ENCODE measurements at regions not wholly inside any gene's neighbourhood (a gene's known extent, or its start where the extent isn't known, plus 50 kb on each side); places are given as distances from the start of the nearest gene placed in this dataset.
"Not testable (repeated sequence)": the region's sequence is repeated elsewhere in the genome, so short reads cannot be mapped to it uniquely, and the experiment has no call there.

DNA sequence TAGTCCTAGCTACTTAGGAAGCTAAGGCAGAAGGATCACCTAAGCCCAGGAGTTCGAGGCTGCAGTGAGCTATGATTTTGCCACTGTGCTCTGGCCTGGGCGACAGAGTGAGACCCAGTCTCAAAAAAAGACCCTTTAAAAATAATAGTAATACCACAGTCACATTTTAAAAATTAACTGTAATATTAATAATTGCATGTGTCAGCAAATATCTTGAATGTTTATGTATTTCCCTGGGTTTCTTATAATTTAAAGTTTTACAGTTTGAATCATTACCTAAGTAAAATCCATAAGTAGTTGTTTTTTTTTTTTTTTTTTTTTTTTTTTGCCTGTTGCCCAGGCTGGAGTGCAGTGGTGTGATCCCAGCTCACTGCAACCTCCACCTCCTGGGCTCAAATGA is 69.2 kb downstream of the LYZL2 start:
- no peak overlapping the region for H3K27ac ChIP-seq (ENCODE audit: low read length)
- H3K9ac ChIP-seq (ENCODE audit: low read length): no peak overlapping the region
- no peaks in the 10 kb centered on the region for H3K9me3 ChIP-seq (ENCODE audit: control insufficient read depth, low read depth, low read length)

DNA sequence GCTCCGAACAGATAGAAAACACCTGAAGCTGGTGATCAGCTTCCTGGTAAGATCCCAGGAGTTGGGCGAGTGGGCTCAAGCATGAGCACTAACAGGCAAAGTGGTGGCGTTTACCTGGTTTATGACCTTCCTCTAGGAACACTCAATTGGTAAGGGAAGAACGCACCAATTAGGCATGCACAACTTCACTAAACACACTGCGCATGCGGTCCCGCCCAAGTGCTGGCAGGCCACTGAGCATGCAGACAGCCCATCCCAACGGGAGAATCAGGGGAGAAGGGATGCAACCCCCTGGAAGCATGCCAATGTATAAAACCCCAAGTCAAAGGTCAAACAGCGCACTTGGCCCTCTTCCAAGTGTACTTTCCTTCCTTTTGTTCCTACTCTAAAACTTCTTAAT is 70.4 kb downstream of the LYZL2 start:
- Histone ChIP-seq H3K4me1 (ENCODE audit: control insufficient read depth, low read depth, low read length) (peaks cover 9% of the 10 kb centered on the region), H3K27me3 (ENCODE audit: control insufficient read depth, insufficient read depth, low read length) (no peaks in the 10 kb centered on the region), H3K9me3 (ENCODE audit: control insufficient read depth, low read depth, low read length) (no peaks in the 10 kb centered on the region), H3K4me3 (ENCODE audit: low read length) (no peak overlapping the region), H3K36me3 (ENCODE audit: control insufficient read depth, low read depth, low read length) (no peaks in the 10 kb centered on the region), H3K9ac (ENCODE audit: low read length) (no peak overlapping the region), H3K27ac (ENCODE audit: low read length) (no peak overlapping the region)

More for the DNA sequence above, 69.2 kb downstream of the LYZL2 start:
- H3K27me3 ChIP-seq (ENCODE audit: control insufficient read depth, insufficient read depth, low read length): no peaks in the 10 kb centered on the region
- peaks cover 6% of the 10 kb centered on the region for H3K4me1 ChIP-seq (ENCODE audit: control insufficient read depth, low read depth, low read length)
- H3K36me3 ChIP-seq (ENCODE audit: control insufficient read depth, low read depth, low read length): no peaks in the 10 kb centered on the region
- no peak overlapping the region for H3K4me3 ChIP-seq (ENCODE audit: low read length)

DNA sequence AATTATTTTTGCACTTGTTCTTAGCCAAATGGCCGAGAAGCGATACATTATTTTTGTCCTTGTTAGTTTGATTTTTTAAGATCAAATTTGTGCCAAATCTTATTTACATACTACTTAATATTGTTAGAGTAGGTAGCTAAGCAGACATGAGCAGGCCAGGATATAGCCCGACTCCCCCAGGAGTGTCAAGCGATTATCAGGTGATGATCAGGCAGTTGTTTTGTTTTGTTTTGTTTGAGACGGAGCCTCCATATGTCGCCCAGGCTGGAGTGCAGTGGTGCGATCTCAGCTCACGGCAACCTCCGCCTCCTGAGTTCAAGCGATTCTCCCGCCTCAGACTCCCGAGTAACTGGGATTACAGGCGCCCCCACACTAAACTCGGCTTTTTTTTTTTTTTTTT is 71.1 kb downstream of the LYZL2 start:
- Histone ChIP-seq H3K27ac (ENCODE audit: low read length) (no peak overlapping the region), H3K9ac (ENCODE audit: low read length) (no peak overlapping the region)

DNA sequence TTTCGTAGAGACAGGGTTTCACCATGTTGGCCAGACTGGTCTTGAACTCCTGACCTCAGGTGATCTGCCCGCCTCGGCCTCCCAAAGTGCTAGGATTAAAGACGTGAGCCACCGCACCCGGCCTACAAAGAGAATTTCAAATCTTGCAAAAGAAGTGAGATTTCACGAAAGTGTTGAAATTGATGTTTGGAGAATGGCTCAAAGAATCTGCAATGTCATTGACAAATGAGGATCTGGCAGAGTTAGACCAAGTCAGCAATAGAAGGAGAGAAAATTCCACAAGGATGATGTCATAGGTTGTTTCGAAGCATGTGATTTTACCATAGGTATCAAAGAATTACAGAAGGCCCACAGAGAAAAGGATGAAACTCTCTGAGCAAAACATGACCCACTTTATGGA is 71.7 kb downstream of the LYZL2 start:
- Histone ChIP-seq H3K4me1 (ENCODE audit: control insufficient read depth, low read depth, low read length) (peaks cover 22% of the 10 kb centered on the region), H3K9me3 (ENCODE audit: control insufficient read depth, low read depth, low read length) (no peaks in the 10 kb centered on the region), H3K27me3 (ENCODE audit: control insufficient read depth, insufficient read depth, low read length) (no peaks in the 10 kb centered on the region), H3K9ac (ENCODE audit: low read length) (no peak overlapping the region), H3K36me3 (ENCODE audit: control insufficient read depth, low read depth, low read length) (no peaks in the 10 kb centered on the region), H3K4me3 (ENCODE audit: low read length) (no peak overlapping the region), H3K27ac (ENCODE audit: low read length) (no peak overlapping the region)

More for the DNA sequence above, 71.1 kb downstream of the LYZL2 start:
- H3K4me3 ChIP-seq (ENCODE audit: low read length): no peak overlapping the region
- H3K27me3 ChIP-seq (ENCODE audit: control insufficient read depth, insufficient read depth, low read length): no peaks in the 10 kb centered on the region
- no peaks in the 10 kb centered on the region for H3K36me3 ChIP-seq (ENCODE audit: control insufficient read depth, low read depth, low read length)
- no peaks in the 10 kb centered on the region for H3K9me3 ChIP-seq (ENCODE audit: control insufficient read depth, low read depth, low read length)
- peaks cover 17% of the 10 kb centered on the region for H3K4me1 ChIP-seq (ENCODE audit: control insufficient read depth, low read depth, low read length)

DNA sequence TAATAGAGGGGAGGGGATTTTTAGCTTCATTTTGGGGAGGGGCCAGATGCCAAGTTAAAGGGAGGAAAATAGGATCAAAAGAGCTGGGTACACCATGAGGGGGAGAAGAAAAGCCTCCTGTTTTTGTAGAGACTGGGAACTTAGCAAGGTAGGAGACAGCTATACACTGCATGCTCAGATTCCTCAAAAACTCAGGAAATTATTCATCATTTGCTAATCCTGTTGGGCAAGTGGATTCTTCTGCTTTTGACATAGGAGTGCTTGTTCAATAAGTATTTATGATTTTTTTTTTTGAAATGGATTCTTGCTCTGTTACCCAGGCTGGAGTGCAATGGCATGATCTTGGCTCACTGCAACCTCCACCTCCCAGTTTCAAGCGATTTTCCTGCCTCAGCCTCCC is 73.4 kb downstream of the LYZL2 start:
- Histone ChIP-seq H3K4me1 (ENCODE audit: control insufficient read depth, low read depth, low read length) (peaks cover 27% of the 10 kb centered on the region), H3K9me3 (ENCODE audit: control insufficient read depth, low read depth, low read length) (no peaks in the 10 kb centered on the region), H3K9ac (ENCODE audit: low read length) (no peak overlapping the region), H3K4me3 (ENCODE audit: low read length) (no peak overlapping the region), H3K36me3 (ENCODE audit: control insufficient read depth, low read depth, low read length) (no peaks in the 10 kb centered on the region), H3K27me3 (ENCODE audit: control insufficient read depth, insufficient read depth, low read length) (no peaks in the 10 kb centered on the region), H3K27ac (ENCODE audit: low read length) (no peak overlapping the region)

DNA sequence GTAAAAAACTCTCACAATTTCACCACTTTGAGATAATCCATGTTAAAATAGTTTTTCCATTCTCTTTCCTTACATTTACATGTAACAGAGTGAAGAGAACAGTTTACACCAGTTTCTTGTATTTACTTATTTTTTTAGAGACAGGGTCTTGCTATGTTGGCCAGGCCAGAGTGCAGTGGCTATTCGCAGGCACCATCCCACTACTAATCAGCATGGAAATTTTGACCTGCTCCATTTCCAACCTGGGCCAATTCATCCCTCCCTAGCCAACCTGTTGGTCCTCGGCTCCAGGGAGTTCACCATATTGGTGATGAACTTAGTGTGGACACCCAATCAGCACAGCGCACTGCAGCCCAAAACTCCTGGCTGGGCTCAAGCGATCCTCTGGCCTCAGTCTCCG is 74.1 kb downstream of the LYZL2 start:
- Histone ChIP-seq H3K27me3 (ENCODE audit: control insufficient read depth, insufficient read depth, low read length) (no peaks in the 10 kb centered on the region), H3K4me1 (ENCODE audit: control insufficient read depth, low read depth, low read length) (peaks cover 27% of the 10 kb centered on the region), H3K9ac (ENCODE audit: low read length) (no peak overlapping the region), H3K27ac (ENCODE audit: low read length) (no peak overlapping the region), H3K4me3 (ENCODE audit: low read length) (no peak overlapping the region), H3K36me3 (ENCODE audit: control insufficient read depth, low read depth, low read length) (no peaks in the 10 kb centered on the region), H3K9me3 (ENCODE audit: control insufficient read depth, low read depth, low read length) (no peaks in the 10 kb centered on the region)

DNA sequence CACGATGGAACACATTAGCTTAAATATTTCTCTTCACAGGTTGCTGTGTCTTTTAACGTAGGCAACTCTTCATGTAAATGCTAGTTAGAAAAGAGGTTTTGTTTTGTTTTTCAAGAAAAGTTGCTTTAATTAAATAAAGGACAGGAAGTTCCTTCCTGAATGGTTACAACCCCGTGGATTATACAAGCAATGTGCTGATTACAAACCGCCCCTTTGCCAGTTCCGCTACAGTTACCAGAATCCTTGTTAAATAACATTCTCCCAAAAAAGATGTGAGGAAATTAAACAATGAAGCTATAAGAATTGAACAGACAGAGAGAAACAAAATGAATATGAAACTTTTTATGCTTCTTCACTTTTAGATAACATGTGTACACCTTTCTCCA is 75.1 kb downstream of the LYZL2 start:
- H3K27ac ChIP-seq (ENCODE audit: low read length): peak overlapping the region; percentile 89
- H3K9ac ChIP-seq (ENCODE audit: low read length): peak overlapping the region; percentile 43
- no peaks in the 10 kb centered on the region for H3K9me3 ChIP-seq (ENCODE audit: control insufficient read depth, low read depth, low read length)
- H3K4me1 ChIP-seq (ENCODE audit: control insufficient read depth, low read depth, low read length): peaks cover 27% of the 10 kb centered on the region
- no peaks in the 10 kb centered on the region for H3K27me3 ChIP-seq (ENCODE audit: control insufficient read depth, insufficient read depth, low read length)
- no peaks in the 10 kb centered on the region for H3K36me3 ChIP-seq (ENCODE audit: control insufficient read depth, low read depth, low read length)
- H3K4me3 ChIP-seq (ENCODE audit: low read length): peak overlapping the region; percentile 55

DNA sequence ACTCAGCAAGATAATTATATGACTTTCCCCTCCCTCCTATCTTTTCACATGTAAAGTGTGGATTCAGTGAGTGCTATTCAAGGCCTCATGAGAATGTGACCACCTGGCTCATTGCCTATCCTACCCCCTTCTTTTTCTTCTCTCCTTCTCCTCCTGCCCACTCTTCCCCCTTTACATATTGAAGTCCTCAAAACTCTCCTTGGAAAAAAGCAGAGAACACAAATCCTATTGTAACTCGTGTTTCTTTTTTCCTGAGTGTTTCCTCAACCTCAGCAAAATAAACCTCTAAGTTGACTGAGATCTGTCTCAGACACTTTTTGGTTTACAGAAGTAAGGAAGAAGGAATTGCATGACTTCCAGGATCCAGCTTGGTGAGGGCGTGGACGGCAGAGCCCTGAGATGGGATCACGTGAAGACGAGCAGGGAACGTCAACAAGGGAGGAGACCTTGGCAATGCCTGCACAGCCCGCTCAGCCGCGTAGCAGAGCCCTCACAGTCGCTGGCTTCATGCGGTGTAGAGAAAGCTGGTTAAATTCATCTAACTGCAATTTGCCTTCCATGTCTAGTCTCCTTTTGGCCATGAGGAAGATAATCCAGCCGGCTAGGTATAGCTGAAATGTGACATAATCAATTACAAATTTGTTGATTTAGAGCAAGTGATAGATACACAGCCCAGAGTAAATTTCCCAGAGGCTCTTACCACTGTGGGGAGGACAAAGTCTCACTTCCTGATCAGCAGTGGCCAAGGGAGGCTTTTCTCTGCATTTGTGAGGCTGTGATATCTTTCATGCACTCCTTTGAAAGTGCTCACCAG is 75.7 kb downstream of the LYZL2 start:
- H3K9ac ChIP-seq (ENCODE audit: low read length): peak overlapping the region; percentile 43

DNA sequence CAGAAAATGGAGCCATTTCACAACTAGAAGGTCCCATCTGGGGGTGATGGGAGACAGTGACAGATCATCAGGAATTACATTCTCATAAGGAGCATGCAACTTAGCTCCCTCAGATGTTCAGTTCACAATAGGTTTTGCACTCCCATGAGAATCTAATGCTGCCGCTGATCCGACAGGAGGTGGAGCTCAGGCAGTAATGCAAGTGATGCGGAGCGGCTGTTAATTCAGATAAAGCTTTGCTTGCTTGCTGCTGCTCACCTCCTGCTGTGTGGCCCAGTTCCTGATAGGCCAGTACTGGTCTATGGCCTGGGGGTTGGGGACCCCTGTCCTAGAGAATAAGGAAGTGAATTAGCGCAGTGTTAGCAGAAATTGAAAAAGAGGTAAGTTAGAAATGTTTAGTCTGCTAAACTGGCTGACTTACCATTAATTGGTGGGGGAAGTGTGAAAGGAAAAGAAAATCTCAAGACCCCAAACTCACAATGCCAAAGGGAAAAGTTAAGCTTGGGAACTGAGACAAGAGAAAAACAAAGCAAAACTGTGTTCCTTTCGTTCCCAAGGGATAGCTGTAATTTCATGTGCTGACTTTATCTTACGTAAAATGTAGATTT is 76.4 kb downstream of the LYZL2 start:
- Histone ChIP-seq H3K4me3 (ENCODE audit: low read length) (peak overlapping the region; percentile 55), H3K27me3 (ENCODE audit: control insufficient read depth, insufficient read depth, low read length) (no peaks in the 10 kb centered on the region), H3K9ac (ENCODE audit: low read length) (peak overlapping the region; percentile 43), H3K27ac (ENCODE audit: low read length) (peak overlapping the region; percentile 89), H3K4me1 (ENCODE audit: control insufficient read depth, low read depth, low read length) (peaks cover 24% of the 10 kb centered on the region), H3K36me3 (ENCODE audit: control insufficient read depth, low read depth, low read length) (no peaks in the 10 kb centered on the region), H3K9me3 (ENCODE audit: control insufficient read depth, low read depth, low read length) (no peaks in the 10 kb centered on the region)

More for the DNA sequence above, 75.7 kb downstream of the LYZL2 start:
- H3K4me3 ChIP-seq (ENCODE audit: low read length): peak overlapping the region; percentile 55
- H3K27ac ChIP-seq (ENCODE audit: low read length): peak overlapping the region; percentile 89
- peaks cover 27% of the 10 kb centered on the region for H3K4me1 ChIP-seq (ENCODE audit: control insufficient read depth, low read depth, low read length)
- H3K36me3 ChIP-seq (ENCODE audit: control insufficient read depth, low read depth, low read length): no peaks in the 10 kb centered on the region
- no peaks in the 10 kb centered on the region for H3K9me3 ChIP-seq (ENCODE audit: control insufficient read depth, low read depth, low read length)
- no peaks in the 10 kb centered on the region for H3K27me3 ChIP-seq (ENCODE audit: control insufficient read depth, insufficient read depth, low read length)

DNA sequence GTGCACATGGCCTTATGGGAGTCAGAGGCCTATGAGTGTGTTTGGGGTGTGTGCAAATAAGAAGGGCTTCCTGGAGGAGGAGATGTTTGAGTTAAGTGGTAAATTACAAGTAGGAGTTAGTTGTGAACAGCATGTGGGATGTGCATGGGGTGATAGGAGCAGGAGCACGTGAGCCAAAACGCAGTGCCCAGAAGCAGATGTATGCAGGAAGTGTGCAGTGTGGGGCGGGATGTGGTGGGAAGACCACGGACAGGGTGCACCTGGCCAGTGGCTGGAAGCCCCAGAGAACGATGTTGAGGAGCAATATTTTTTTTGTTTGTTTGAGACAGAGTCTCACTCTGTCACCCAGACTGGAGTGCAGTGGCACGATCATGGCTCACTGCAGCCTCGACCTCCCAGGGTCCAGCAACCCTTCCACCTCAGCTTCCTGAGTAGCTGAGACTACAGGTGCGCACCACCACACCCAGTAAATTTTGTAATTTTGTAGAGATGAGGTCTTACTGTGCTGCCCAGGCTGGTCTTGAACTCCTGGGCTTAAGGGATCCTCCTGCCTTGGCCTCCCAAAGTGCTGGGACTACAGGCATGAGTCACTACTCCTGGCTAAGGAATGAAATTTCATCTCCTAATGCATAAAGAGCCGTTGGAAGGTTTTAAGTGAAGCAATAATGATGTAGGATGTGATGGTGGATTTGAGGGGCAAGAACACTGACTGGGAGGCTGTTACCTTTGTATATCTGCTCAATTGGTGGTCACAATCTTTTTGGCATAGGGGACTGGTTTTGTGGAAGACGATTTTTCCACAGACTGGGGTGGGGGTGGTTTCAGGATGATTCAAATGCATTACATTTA is 78.4 kb downstream of the LYZL2 start:
- peaks cover 21% of the 10 kb centered on the region for H3K4me1 ChIP-seq (ENCODE audit: control insufficient read depth, low read depth, low read length)
- no peaks in the 10 kb centered on the region for H3K9me3 ChIP-seq (ENCODE audit: control insufficient read depth, low read depth, low read length)
- no peak overlapping the region for H3K9ac ChIP-seq (ENCODE audit: low read length)
- no peaks in the 10 kb centered on the region for H3K36me3 ChIP-seq (ENCODE audit: control insufficient read depth, low read depth, low read length)
- no peaks in the 10 kb centered on the region for H3K27me3 ChIP-seq (ENCODE audit: control insufficient read depth, insufficient read depth, low read length)
- H3K27ac ChIP-seq (ENCODE audit: low read length): no peak overlapping the region
- no peak overlapping the region for H3K4me3 ChIP-seq (ENCODE audit: low read length)

DNA sequence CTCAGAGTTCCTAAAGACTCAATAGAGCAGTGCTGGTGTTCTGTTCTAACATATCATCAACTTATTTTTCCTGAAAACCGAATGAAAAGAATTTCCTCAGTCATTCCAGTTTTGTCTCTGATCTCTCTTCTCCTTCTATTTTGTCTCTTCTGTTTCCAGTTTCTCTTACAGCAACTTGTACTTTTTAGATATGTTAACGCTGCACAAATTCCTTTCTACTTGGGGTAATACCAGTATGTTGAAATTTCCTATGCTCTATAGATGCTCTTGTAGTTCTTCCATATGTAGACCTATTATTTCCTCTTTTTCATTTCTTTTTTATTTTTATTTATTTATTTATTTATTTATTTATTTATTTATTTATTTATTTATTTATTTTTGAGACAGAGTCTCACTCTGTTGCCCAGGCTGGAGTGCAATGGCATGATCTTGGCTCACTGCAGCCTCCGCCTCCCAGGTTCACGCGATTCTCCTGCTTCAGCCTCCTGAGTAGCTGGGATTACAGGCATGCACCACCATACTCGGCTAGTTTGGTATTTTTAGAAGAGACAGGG is 80.3 kb downstream of the LYZL2 start:
- not testable (repeated sequence) for H3K36me3 ChIP-seq (ENCODE audit: control insufficient read depth, low read depth, low read length); H3K9me3 ChIP-seq (ENCODE audit: control insufficient read depth, low read depth, low read length); H3K27me3 ChIP-seq (ENCODE audit: control insufficient read depth, insufficient read depth, low read length); H3K4me3 ChIP-seq (ENCODE audit: low read length); H3K9ac ChIP-seq (ENCODE audit: low read length); H3K27ac ChIP-seq (ENCODE audit: low read length)
- peaks cover 18% of the 10 kb centered on the region for H3K4me1 ChIP-seq (ENCODE audit: control insufficient read depth, low read depth, low read length)

Data from iPS-18a (cell line).